ENCODE measurements at regions not wholly inside any gene's neighbourhood (a gene's known extent, or its start where the extent isn't known, plus 50 kb on each side); places are given as distances from the start of the nearest gene placed in this dataset.

DNA sequence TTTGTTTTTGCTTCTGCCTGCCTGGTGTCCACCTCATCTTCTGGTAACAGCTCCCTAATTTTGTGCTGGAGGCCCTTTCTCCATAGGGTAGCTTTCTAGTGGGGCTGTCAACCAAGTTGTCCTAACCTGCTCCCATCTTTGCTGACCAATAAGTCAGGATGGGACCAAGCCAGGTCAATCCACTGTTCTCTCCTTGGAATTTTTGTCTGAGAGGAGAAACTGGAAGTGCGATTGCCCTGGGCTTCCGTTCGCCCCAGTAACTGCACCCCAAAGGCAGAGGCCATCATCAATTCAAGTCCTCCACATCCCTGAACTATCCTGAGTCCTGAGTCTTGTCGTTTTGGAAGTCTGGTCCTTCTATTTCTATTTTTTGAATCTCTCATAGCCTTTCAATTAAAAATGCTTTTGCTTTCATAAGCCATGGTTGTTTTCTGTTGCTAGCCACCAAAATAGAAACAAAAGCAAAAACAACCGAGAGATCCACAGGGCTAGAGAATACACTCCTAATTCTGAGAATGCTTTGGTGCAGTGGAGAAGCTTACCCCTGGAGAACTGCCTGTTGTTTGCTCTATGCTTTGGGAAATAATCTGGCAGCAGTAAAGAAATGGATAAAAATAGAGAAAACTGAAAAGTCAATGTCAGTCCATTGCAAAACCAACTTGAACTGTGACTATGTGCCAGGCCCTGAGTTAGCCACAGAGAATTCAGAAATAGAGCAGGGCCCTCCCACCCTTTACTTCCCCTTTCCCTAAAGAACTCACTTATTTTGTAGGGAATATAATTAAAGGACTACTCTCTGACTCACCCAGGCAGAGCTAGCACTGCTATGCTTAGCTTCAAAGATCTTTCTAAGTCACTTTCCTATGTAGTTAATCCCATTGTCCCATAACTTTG lies 368.1 kb downstream of the CXCL12 start:
- DNase-seq: no peak
- no peak overlapping the region for H3K27ac ChIP-seq
- TF ChIP-seq, protein P1, sequence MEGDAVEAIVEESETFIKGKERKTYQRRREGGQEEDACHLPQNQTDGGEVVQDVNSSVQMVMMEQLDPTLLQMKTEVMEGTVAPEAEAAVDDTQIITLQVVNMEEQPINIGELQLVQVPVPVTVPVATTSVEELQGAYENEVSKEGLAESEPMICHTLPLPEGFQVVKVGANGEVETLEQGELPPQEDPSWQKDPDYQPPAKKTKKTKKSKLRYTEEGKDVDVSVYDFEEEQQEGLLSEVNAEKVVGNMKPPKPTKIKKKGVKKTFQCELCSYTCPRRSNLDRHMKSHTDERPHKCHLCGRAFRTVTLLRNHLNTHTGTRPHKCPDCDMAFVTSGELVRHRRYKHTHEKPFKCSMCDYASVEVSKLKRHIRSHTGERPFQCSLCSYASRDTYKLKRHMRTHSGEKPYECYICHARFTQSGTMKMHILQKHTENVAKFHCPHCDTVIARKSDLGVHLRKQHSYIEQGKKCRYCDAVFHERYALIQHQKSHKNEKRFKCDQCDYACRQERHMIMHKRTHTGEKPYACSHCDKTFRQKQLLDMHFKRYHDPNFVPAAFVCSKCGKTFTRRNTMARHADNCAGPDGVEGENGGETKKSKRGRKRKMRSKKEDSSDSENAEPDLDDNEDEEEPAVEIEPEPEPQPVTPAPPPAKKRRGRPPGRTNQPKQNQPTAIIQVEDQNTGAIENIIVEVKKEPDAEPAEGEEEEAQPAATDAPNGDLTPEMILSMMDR (IDR thresholded peaks at IDR 0.05; ENCODE audit: low read depth, low read length): no peak
- H3K4me3 ChIP-seq (ENCODE audit: low read depth, low read length): no peak overlapping the region
- no peaks in the 10 kb centered on the region for H3K9me3 ChIP-seq (ENCODE audit: severe bottlenecking)
- H3K27me3 ChIP-seq (ENCODE audit: insufficient read depth, low read depth, severe bottlenecking): peaks cover 52% of the 10 kb centered on the region
- H3K36me3 ChIP-seq: no peaks in the 10 kb centered on the region

DNA sequence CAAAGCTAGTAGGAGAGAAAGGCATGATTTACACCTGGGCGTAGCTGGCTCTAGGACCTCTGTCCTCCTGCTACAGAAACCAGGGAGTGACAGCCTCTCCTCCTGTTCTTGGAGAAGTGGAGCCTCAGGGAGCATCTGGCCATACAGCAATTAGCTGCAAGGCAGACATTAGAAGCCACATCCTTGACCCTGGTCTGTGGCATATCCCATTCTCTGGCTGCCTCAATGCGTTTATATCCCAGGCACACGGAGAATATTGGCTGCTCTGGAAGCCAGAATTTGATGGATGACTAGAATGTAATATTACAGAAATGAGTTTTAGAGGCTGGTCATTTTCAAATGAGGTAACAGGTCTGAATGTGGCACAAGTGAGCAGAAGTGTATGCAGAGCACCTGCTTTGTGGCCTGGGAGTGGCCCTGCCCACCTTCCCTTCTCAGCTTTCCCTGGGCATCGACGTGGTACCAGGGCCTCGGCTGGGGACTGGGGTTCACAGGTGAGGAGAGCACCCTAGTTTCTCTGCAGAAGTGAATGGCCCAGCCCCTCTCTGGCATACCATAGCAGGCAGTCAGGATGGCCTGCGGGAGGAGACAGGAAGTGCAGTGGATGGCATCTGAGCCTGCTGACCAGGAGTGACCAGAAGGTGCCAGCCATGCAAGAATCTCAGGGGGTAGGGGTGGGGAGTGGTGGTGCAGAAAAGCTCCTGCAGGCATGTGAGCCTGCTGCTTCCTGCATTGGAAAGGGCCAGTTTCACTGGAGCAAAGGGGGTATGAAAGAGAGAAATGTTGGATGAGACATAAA lies 367.2 kb upstream of the ZNF32 start:
- no peak overlapping the region for H3K4me3 ChIP-seq (ENCODE audit: low read depth, low read length)
- TF ChIP-seq, protein P1 (IDR thresholded peaks at IDR 0.05; ENCODE audit: low read depth, low read length): no peak
- H3K27me3 ChIP-seq (ENCODE audit: insufficient read depth, low read depth, severe bottlenecking): peaks cover 50% of the 10 kb centered on the region
- DNase-seq: no peak
- no peaks in the 10 kb centered on the region for H3K36me3 ChIP-seq
- H3K27ac ChIP-seq: no peak overlapping the region
- H3K9me3 ChIP-seq (ENCODE audit: severe bottlenecking): no peaks in the 10 kb centered on the region

GRCh38 chr10:44014644-44015250 lies 366.1 kb upstream of the ZNF32 start:
- H3K4me3 ChIP-seq (ENCODE audit: low read depth, low read length): no peak overlapping the region
- peaks cover 50% of the 10 kb centered on the region for H3K27me3 ChIP-seq (ENCODE audit: insufficient read depth, low read depth, severe bottlenecking)
- no peak for DNase-seq
- no peaks in the 10 kb centered on the region for H3K9me3 ChIP-seq (ENCODE audit: severe bottlenecking)
- no peak overlapping the region for H3K27ac ChIP-seq
- H3K36me3 ChIP-seq: no peaks in the 10 kb centered on the region
- TF ChIP-seq, protein P1 (IDR thresholded peaks at IDR 0.05; ENCODE audit: low read depth, low read length): no peak

- Histone ChIP-seq H3K9me3 (ENCODE audit: severe bottlenecking) (no peaks in the 10 kb centered on the region), H3K27me3 (ENCODE audit: insufficient read depth, low read depth, severe bottlenecking) (peaks cover 58% of the 10 kb centered on the region), H3K4me3 (ENCODE audit: low read depth, low read length) (no peak overlapping the region), H3K36me3 (no peaks in the 10 kb centered on the region), H3K27ac (no peak overlapping the region)
- DNase-seq: no peak
- TF ChIP-seq, protein P1 (IDR thresholded peaks at IDR 0.05; ENCODE audit: low read depth, low read length): no peak
Observed at GRCh38 chr10:44013981-44014380, 365.3 kb upstream of the ZNF32 start.

DNA sequence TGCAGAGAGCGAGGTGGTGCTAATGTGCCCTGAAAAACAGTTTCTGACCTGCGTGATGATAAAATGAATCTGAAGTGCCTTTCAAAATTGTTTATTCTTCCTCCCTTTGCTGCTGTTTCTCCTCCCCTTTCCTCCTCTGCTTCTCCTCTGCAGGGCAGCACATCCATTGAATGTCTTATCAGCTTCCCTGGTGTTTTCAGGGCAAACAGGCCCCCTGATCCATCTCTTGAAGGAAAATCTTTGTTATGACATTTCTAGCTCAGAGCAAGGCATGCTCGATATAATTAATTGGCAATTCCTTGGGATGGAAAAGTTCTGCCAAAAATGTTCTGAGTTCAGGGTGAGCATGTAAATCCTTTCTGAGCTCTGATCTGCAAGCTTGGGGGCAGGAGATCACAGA lies 364.2 kb upstream of the ZNF32 start:
- H3K9me3 ChIP-seq (ENCODE audit: severe bottlenecking): no peaks in the 10 kb centered on the region
- no peaks in the 10 kb centered on the region for H3K36me3 ChIP-seq
- H3K27me3 ChIP-seq (ENCODE audit: insufficient read depth, low read depth, severe bottlenecking): peaks cover 66% of the 10 kb centered on the region
- no peak for DNase-seq
- TF ChIP-seq, protein P1 (IDR thresholded peaks at IDR 0.05; ENCODE audit: low read depth, low read length): no peak
- no peak overlapping the region for H3K4me3 ChIP-seq (ENCODE audit: low read depth, low read length)
- H3K27ac ChIP-seq: no peak overlapping the region

Data from WERI-Rb-1 (cell line).